B cell (primary cell): ENCODE measurements at regions not wholly inside any gene's neighbourhood (a gene's known extent, or its start where the extent isn't known, plus 50 kb on each side); places are given as distances from the start of the nearest gene placed in this dataset.

ENCODE experiments used
- ATAC-seq: fragments of 200-7000 bp; cut with Tn5 transposase; one replicate; pipeline ENCODE4 v1.10.0; 2021; ENCODE audit warnings: low read depth, mild to moderate bottlenecking, moderate number of reproducible peaks, moderate library complexity
- CTCF ChIA-PET: fragments of 350-600 bp; sonication (Branson Sonifier 250); formaldehyde crosslinking; loops from one replicate; lab custom pipeline; 2021; ENCODE audit warnings: antibody characterized with exemption, inconsistent platforms; lab: Charles Lee
- POLR2A ChIA-PET: fragments of 350-600 bp; sonication (Branson Sonifier 250); formaldehyde crosslinking; loops from one replicate; lab custom pipeline; 2021; ENCODE audit warnings: antibody characterized with exemption; lab: Charles Lee
- DNase-seq: peaks from one replicate; pipeline ENCODE4 v3.0.0; 2013
- H2AFZ ChIP-seq: 2 replicates; pipeline ENCODE4 v1.6.1; 2012; ENCODE audit warnings: mild to moderate bottlenecking, low read depth, low read length; ENCODE audit not compliant: insufficient read depth, poor library complexity, severe bottlenecking
- H3K27ac ChIP-seq, 2 donors: 1 replicate in 1 of 2; 2 replicates in 1 of 2; pipeline ENCODE4 v1.5.1; 2012 to 2013; ENCODE audit warnings: low read length in 2 of 2, mild to moderate bottlenecking in 2 of 2, moderate library complexity in 1 of 2
- H3K27me3 ChIP-seq, 4 experiments: fragments of 200-600 bp in 1 of 4; sonication (generic) in 1 of 4; replicated peaks in 1 of 4; 1 replicate in 2 of 4; 2 replicates in 2 of 4; pipeline versions ENCODE4 v1.6.1 to v1.7.0; 2013 to 2016; ENCODE audit warnings: low read length in 3 of 4, mild to moderate bottlenecking in 2 of 4, mixed read lengths in 1 of 4, moderate library complexity in 1 of 4; ENCODE audit not compliant: insufficient read depth in 4 of 4, control insufficient read depth in 3 of 4; ENCODE audit errors: control extremely low read depth in 1 of 4
- H3K36me3 ChIP-seq, 2 experiments: replicated peaks in 1 of 2; 1 replicate in 1 of 2; 2 replicates in 1 of 2; pipeline versions ENCODE4 v1.6.1 to v1.7.1; 2013; ENCODE audit warnings: low read length in 1 of 2; ENCODE audit not compliant: insufficient read depth in 2 of 2, control insufficient read depth in 1 of 2; ENCODE audit errors: control extremely low read depth in 1 of 2, extremely low read depth in 1 of 2
- H3K4me1 ChIP-seq, 2 donors: fragments of 200-600 bp in 1 of 2; sonication (generic) in 1 of 2; 1 replicate in 1 of 2; 2 replicates in 1 of 2; pipeline versions ENCODE4 v1.5.1 to v1.6.1; 2013 to 2017; ENCODE audit warnings: low read length in 2 of 2; ENCODE audit not compliant: control insufficient read depth in 2 of 2, insufficient read depth in 2 of 2
- H3K4me2 ChIP-seq: replicated peaks from 2 replicates; pipeline ENCODE3; 2012; ENCODE audit warnings: mild to moderate bottlenecking, low read depth, low read length; ENCODE audit not compliant: poor library complexity, severe bottlenecking
- H3K4me3 ChIP-seq, 5 experiments: fragments of 200-600 bp in 1 of 5; sonication (generic) in 1 of 5; 1 replicate in 3 of 5; 2 replicates in 2 of 5; pipeline versions ENCODE4 v1.5.1 to v1.7.0; 2011 to 2016; ENCODE audit warnings: low read length in 4 of 5, mild to moderate bottlenecking in 4 of 5, low read depth in 2 of 5, control low read depth in 1 of 5, moderate library complexity in 1 of 5; ENCODE audit not compliant: insufficient read depth in 1 of 5; ENCODE audit errors: control extremely low read depth in 1 of 5, extremely low read depth in 1 of 5
- H3K79me2 ChIP-seq: fragments of 200-600 bp; sonication (generic); one replicate; pipeline ENCODE4 v1.6.0; 2016; ENCODE audit warnings: low read length; ENCODE audit not compliant: control insufficient read depth, insufficient read depth
- H3K9ac ChIP-seq: fragments of 200-600 bp; sonication (generic); 2 replicates; pipeline ENCODE4 v1.6.1; 2017; ENCODE audit warnings: mild to moderate bottlenecking, low read length, moderate library complexity
- H3K9me3 ChIP-seq, 3 donors: one replicate each; pipeline versions ENCODE4 v1.6.1 to v1.7.1; 2013; ENCODE audit warnings: low read length in 2 of 3; ENCODE audit not compliant: control insufficient read depth in 2 of 3, insufficient read depth in 1 of 3; ENCODE audit errors: control extremely low read depth in 1 of 3
- H4K20me1 ChIP-seq: 2 replicates; pipeline ENCODE4 v1.6.0; 2012; ENCODE audit warnings: mild to moderate bottlenecking, low read length; ENCODE audit not compliant: insufficient read depth, control insufficient read depth, poor library complexity, severe bottlenecking
- H3K27ac Mint-ChIP-seq: one replicate; pipeline ENCODE4 v1.8.0; 2021; ENCODE audit warnings: mixed read lengths
- H3K27me3 Mint-ChIP-seq: one replicate; pipeline ENCODE4 v1.8.0; 2021; ENCODE audit warnings: mixed read lengths
- H3K4me1 Mint-ChIP-seq: one replicate; pipeline ENCODE4 v1.8.0; 2021; ENCODE audit warnings: mixed read lengths
- H3K4me3 Mint-ChIP-seq: one replicate; pipeline ENCODE4 v1.8.0; 2021; ENCODE audit warnings: mixed read lengths
- H3K9me3 Mint-ChIP-seq: one replicate; pipeline ENCODE4 v1.8.0; 2022; ENCODE audit warnings: mixed read lengths; ENCODE audit not compliant: insufficient read depth
- CTCF ChIP-seq: fragments of 200-600 bp; IDR thresholded peaks from one replicate; pipeline ENCODE4 v1.8.0; 2022; ENCODE audit warnings: antibody characterized with exemption, mild to moderate bottlenecking
- EZH2 ChIP-seq: IDR thresholded peaks from 2 replicates; pipeline ENCODE4 v1.6.1; 2012; ENCODE audit warnings: borderline replicate concordance, low read depth, mild to moderate bottlenecking, moderate library complexity, low read length; ENCODE audit not compliant: insufficient read depth, poor library complexity, severe bottlenecking
- WGBS: methylation state at CpG from one replicate; pipeline ENCODE4 v1.1.5; 2013; ENCODE audit warnings: missing lambda C conversion rate; ENCODE audit not compliant: insufficient coverage; 5-methylcytosine and 5-hydroxymethylcytosine counted together
- intact Hi-C: fragments of 100-400 bp; cut with micrococcal nuclease; formaldehyde crosslinking; loops from one replicate; pipeline ENCODE4 v1.10.0; 2022

GRCh38 chr18:37649930-37650329 lies 84.3 kb upstream of the CELF4 start:
- DNase-seq (no peak), ATAC-seq (no peak)
- Mint-ChIP-seq H3K27ac (no peak overlapping the region), H3K27me3 (no peaks in the 10 kb centered on the region), H3K9me3 (peaks cover 6% of the 10 kb centered on the region), H3K4me1 (no peaks in the 10 kb centered on the region), H3K4me3 (no peak overlapping the region)
- POLR2A ChIA-PET, result no interaction called here
- Histone ChIP-seq H3K27me3 (no peaks in the 10 kb centered on the region), H3K9ac (no peak overlapping the region), H3K4me2 (no peak overlapping the region), H3K9me3 (peaks cover 0 to 6% (median 4%) of the 10 kb centered on the region in 3 donors), H3K27ac (no peak overlapping the region), H2AFZ (no peak overlapping the region), H3K36me3 (no peaks in the 10 kb centered on the region), H4K20me1 (no peaks in the 10 kb centered on the region), H3K79me2 (no peaks in the 10 kb centered on the region), H3K4me3 (no peak overlapping the region), H3K4me1 (no peaks in the 10 kb centered on the region)
- no CpG with 5 or more reads among the region's 1 CpG for WGBS
- CTCF ChIA-PET, result no interaction called here
- intact Hi-C loops, result no loop called here
- TF ChIP-seq CTCF (no peak), EZH2 (no peak)

- no peaks in the 10 kb centered on the region for H3K4me1 ChIP-seq
- H3K9me3 ChIP-seq, result peaks cover 0 to 9% (median 6%) of the 10 kb centered on the region in 3 donors
- no peak overlapping the region for H2AFZ ChIP-seq
- H4K20me1 ChIP-seq, result no peaks in the 10 kb centered on the region
- POLR2A ChIA-PET, result no interaction called here
- TF ChIP-seq CTCF (no peak), EZH2 (no peak)
- H3K4me2 ChIP-seq, result no peak overlapping the region
- intact Hi-C loops, result no loop called here
- H3K4me1 Mint-ChIP-seq, result no peaks in the 10 kb centered on the region
- ATAC-seq, result no peak
- CTCF ChIA-PET, result no interaction called here
- H3K27me3 Mint-ChIP-seq, result no peaks in the 10 kb centered on the region
- H3K79me2 ChIP-seq, result no peaks in the 10 kb centered on the region
- H3K27ac Mint-ChIP-seq, result no peak overlapping the region
- H3K9ac ChIP-seq, result no peak overlapping the region
- DNase-seq, result no peak
- no peaks in the 10 kb centered on the region for H3K27me3 ChIP-seq
- H3K9me3 Mint-ChIP-seq, result peaks cover 6% of the 10 kb centered on the region
- no peak overlapping the region for H3K27ac ChIP-seq
- H3K36me3 ChIP-seq, result no peaks in the 10 kb centered on the region
- H3K4me3 ChIP-seq, result no peak overlapping the region
- H3K4me3 Mint-ChIP-seq, result no peak overlapping the region
Observed at GRCh38 chr18:37649416-37649815, 83.8 kb upstream of the CELF4 start.
